ENCODE measurements at regions not wholly inside any gene's neighbourhood (a gene's known extent, or its start where the extent isn't known, plus 50 kb on each side); places are given as distances from the start of the nearest gene placed in this dataset.
"Not testable (repeated sequence)": the region's sequence is repeated elsewhere in the genome, so short reads cannot be mapped to it uniquely, and the experiment has no call there.

DNA sequence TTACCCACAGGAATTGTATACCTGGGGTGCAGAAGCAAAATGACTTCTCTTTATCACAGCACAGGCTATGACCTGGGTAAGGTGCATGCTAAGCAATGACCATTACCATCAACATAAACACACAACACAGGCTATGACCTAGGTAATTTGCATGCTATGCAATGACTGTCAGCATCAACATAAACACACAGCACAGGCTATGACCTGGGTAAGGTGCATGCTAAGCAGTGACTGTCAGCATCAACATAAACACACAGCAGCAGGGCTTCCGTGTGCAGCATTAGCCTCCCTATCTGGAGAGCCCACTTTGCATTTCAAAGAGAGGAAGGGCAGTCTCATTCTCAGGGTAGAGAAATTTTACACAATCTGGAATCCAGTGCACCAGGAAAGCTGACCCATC is 583.0 kb downstream of the TMEM121 start:
- Histone ChIP-seq H3K27ac (ENCODE audit: low read depth, low read length) (no peak overlapping the region), H3F3A (ENCODE audit: control insufficient read depth, insufficient read depth) (no peaks in the 10 kb centered on the region), H3K36me3 (ENCODE audit: control insufficient read depth, low read length) (no peaks in the 10 kb centered on the region), H4K20me1 (ENCODE audit: control insufficient read depth, insufficient read depth, low read depth, low read length) (no peaks in the 10 kb centered on the region), H3K9me3 (ENCODE audit: control insufficient read depth, insufficient read depth, low read length) (no peaks in the 10 kb centered on the region), H3K27me3 (ENCODE audit: control insufficient read depth, low read length) (no peaks in the 10 kb centered on the region), H3K79me2 (ENCODE audit: control insufficient read depth, low read length) (no peaks in the 10 kb centered on the region), H3K4me1 (ENCODE audit: control insufficient read depth, low read length) (no peaks in the 10 kb centered on the region), H3K9me2 (replicated peaks; ENCODE audit: control insufficient read depth, low read length) (no peaks in the 10 kb centered on the region), H3K4me2 (ENCODE audit: low read length) (no peak overlapping the region), H3K4me3 (ENCODE audit: low read length) (no peak overlapping the region)
- TF ChIP-seq, protein P1, sequence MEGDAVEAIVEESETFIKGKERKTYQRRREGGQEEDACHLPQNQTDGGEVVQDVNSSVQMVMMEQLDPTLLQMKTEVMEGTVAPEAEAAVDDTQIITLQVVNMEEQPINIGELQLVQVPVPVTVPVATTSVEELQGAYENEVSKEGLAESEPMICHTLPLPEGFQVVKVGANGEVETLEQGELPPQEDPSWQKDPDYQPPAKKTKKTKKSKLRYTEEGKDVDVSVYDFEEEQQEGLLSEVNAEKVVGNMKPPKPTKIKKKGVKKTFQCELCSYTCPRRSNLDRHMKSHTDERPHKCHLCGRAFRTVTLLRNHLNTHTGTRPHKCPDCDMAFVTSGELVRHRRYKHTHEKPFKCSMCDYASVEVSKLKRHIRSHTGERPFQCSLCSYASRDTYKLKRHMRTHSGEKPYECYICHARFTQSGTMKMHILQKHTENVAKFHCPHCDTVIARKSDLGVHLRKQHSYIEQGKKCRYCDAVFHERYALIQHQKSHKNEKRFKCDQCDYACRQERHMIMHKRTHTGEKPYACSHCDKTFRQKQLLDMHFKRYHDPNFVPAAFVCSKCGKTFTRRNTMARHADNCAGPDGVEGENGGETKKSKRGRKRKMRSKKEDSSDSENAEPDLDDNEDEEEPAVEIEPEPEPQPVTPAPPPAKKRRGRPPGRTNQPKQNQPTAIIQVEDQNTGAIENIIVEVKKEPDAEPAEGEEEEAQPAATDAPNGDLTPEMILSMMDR (IDR thresholded peaks at IDR 0.05; ENCODE audit: low read depth, low read length, poor library complexity, severe bottlenecking), result no peak

DNA sequence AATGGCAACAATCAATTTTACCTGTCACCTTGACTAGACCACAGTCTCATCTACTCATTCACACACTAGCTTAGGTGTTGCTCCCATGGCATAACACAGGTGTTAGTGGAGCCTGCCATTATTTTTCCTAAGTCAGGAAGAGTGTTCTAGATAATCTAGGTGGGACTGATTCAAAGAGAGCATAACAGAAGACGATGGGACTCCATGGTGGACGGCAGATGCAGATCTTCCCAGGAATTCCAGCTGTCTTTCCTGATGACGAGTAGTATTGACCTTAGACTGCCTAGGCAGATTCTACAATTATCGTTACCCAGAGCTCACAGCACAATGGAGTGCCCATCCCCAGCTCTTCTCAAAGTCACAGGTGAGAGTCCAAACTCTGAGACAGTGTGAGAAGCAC is 589.0 kb downstream of the TMEM121 start:
- Histone ChIP-seq H3F3A (ENCODE audit: control insufficient read depth, insufficient read depth) (no peaks in the 10 kb centered on the region), H4K20me1 (ENCODE audit: control insufficient read depth, insufficient read depth, low read depth, low read length) (no peaks in the 10 kb centered on the region), H3K4me3 (ENCODE audit: low read length) (no peak overlapping the region), H3K27me3 (ENCODE audit: control insufficient read depth, low read length) (no peaks in the 10 kb centered on the region), H3K36me3 (ENCODE audit: control insufficient read depth, low read length) (no peaks in the 10 kb centered on the region), H3K4me1 (ENCODE audit: control insufficient read depth, low read length) (peaks cover 19% of the 10 kb centered on the region), H3K27ac (ENCODE audit: low read depth, low read length) (no peak overlapping the region), H3K79me2 (ENCODE audit: control insufficient read depth, low read length) (no peaks in the 10 kb centered on the region), H3K4me2 (ENCODE audit: low read length) (no peak overlapping the region), H3K9me3 (ENCODE audit: control insufficient read depth, insufficient read depth, low read length) (no peaks in the 10 kb centered on the region), H3K9me2 (replicated peaks; ENCODE audit: control insufficient read depth, low read length) (no peaks in the 10 kb centered on the region)
- TF ChIP-seq EZH2phosphoT487 (IDR thresholded peaks at IDR 0.05; ENCODE audit: borderline replicate concordance, low read length), result no peak
- TF ChIP-seq, protein P1 (IDR thresholded peaks at IDR 0.05; ENCODE audit: low read depth, low read length, poor library complexity, severe bottlenecking), result no peak

DNA sequence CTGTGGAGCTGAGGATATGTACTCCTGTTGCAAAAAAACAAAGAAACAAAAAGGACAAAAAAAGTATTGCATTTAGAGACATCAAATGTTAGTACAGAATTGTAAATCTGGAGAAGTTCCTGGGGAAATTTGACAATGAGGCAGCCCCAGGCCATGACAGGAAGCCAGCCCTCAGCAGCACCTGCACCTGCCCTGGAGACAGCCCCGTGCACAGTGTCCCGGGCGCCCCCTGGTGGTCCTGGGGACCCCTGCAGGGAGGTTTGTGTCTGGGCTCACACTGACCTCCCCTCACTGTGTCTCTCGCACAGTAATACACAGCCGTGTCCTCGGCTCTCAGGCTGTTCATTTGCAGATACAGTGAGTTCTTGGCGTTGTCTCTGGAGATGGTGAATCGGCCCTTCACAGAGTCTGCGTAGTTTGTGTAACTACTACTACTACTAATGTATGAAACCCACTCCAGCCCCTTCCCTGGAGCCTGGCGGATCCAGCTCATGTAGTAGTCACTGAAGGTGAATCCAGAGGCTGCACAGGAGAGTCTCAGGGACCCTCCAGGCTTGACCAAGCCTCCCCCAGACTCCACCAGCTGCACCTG is 590.1 kb downstream of the TMEM121 start:
- not testable (repeated sequence) for H3K9me2 ChIP-seq (replicated peaks; ENCODE audit: control insufficient read depth, low read length); H3K4me3 ChIP-seq (ENCODE audit: low read length); H3K27me3 ChIP-seq (ENCODE audit: control insufficient read depth, low read length); H3K9me3 ChIP-seq (ENCODE audit: control insufficient read depth, insufficient read depth, low read length); H3K79me2 ChIP-seq (ENCODE audit: control insufficient read depth, low read length); H3K36me3 ChIP-seq (ENCODE audit: control insufficient read depth, low read length); H3K27ac ChIP-seq (ENCODE audit: low read depth, low read length); H3F3A ChIP-seq (ENCODE audit: control insufficient read depth, insufficient read depth); H4K20me1 ChIP-seq (ENCODE audit: control insufficient read depth, insufficient read depth, low read depth, low read length)
- peaks cover 21% of the 10 kb centered on the region for H3K4me1 ChIP-seq (ENCODE audit: control insufficient read depth, low read length)
- H3K4me2 ChIP-seq (ENCODE audit: low read length), result peak overlapping the region; percentile 30; the same call in 1 of the 2 replicates

DNA sequence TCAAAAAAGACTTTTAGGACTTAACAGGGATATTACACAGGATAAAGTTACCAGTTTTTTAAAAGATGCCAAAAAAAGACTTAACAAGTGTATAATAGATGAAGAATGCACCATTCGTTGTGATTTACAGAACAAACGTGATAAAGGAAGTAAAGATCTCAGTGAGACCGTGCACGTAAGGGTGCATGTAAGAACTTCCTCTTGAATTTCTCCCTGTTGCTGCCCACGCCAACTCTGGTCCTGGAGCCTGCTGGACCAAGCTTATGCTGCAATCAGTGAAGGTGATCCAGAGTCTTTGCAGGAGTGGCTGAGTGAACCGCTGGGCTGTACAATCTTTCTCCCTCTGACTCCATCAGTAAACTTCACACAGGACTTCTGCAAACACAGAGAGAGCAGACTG is 593.7 kb downstream of the TMEM121 start:
- H3K4me3 ChIP-seq (ENCODE audit: low read length), result no peak overlapping the region
- H3K9me2 ChIP-seq (replicated peaks; ENCODE audit: control insufficient read depth, low read length), result no peaks in the 10 kb centered on the region
- H3K9me3 ChIP-seq (ENCODE audit: control insufficient read depth, insufficient read depth, low read length), result no peaks in the 10 kb centered on the region
- H3K79me2 ChIP-seq (ENCODE audit: control insufficient read depth, low read length), result no peaks in the 10 kb centered on the region
- H3K27me3 ChIP-seq (ENCODE audit: control insufficient read depth, low read length), result no peaks in the 10 kb centered on the region
- no peak for TF ChIP-seq EZH2phosphoT487 (IDR thresholded peaks at IDR 0.05; ENCODE audit: borderline replicate concordance, low read length)
- TF ChIP-seq, protein P1 (IDR thresholded peaks at IDR 0.05; ENCODE audit: low read depth, low read length, poor library complexity, severe bottlenecking), result no peak
- peaks cover 21% of the 10 kb centered on the region for H3K4me1 ChIP-seq (ENCODE audit: control insufficient read depth, low read length)
- no peaks in the 10 kb centered on the region for H4K20me1 ChIP-seq (ENCODE audit: control insufficient read depth, insufficient read depth, low read depth, low read length)
- H3K4me2 ChIP-seq (ENCODE audit: low read length), result peak overlapping the region; percentile 36
- no peaks in the 10 kb centered on the region for H3K36me3 ChIP-seq (ENCODE audit: control insufficient read depth, low read length)
- H3K27ac ChIP-seq (ENCODE audit: low read depth, low read length), result no peak overlapping the region
- no peaks in the 10 kb centered on the region for H3F3A ChIP-seq (ENCODE audit: control insufficient read depth, insufficient read depth)

Measured in DOHH2 (cell line).